GM19463 (cell line): ENCODE measurements at regions not wholly inside any gene's neighbourhood (a gene's known extent, or its start where the extent isn't known, plus 50 kb on each side); places are given as distances from the start of the nearest gene placed in this dataset.
A peak's percentile ranks its signal among the peaks of the same experiment; 100 is the strongest.

ENCODE experiments used
- ATAC-seq: cut with Tn5 transposase; IDR thresholded peaks from one replicate; pipeline ENCODE4 v1.9.1; 2021; ENCODE audit warnings: mild to moderate bottlenecking, moderate library complexity; ENCODE audit not compliant: unreplicated experiment

DNA sequence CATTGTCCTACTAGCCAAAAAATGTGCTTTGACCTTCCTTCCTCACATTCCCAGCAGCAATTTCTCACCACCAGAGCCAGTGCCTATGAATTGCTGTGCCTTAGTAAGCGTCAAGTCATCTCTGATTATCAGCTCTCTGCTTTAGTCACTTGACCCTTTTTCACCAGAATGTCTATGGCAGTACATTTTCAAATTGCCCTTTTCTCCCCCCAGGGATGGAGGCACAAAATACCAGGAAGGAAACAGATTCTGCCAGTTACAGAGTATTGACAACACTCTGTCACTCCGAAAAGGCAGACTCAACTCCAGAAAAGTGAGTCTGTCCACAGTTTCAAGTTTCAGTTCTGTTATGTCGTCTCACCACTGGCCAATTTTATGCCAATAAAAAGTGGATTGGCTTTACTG, 167.4 kb downstream of the TNFSF18 start:
- peak; percentile 88 for ATAC-seq

- ATAC-seq, result peak; percentile 40
These were observed 166.9 kb downstream of the TNFSF18 start for GRCh38 chr1:172883844-172884243.

GRCh38 chr1:172885411-172885810, 165.3 kb downstream of the TNFSF18 start:
- ATAC-seq, result no peak

DNA sequence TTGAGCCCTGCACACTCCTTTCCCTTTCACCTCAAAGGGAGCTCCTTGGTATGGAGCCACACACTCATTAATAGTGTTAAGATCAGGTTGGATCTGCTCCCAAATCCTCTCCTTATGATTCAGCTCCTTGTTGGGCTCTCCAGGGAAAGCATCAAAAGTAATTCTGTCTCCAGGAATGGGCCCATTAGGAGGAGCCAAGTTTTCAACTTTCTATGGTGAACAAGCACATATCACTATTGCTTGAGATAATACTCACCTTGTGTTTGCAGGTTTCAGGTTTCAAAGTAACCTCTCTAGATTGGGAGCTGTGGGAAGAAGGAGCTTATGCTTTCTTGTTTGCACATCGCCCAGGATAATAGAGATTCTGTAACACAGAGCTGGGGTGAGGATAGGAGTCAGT, 164.8 kb downstream of the TNFSF18 start:
- no peak for ATAC-seq

DNA sequence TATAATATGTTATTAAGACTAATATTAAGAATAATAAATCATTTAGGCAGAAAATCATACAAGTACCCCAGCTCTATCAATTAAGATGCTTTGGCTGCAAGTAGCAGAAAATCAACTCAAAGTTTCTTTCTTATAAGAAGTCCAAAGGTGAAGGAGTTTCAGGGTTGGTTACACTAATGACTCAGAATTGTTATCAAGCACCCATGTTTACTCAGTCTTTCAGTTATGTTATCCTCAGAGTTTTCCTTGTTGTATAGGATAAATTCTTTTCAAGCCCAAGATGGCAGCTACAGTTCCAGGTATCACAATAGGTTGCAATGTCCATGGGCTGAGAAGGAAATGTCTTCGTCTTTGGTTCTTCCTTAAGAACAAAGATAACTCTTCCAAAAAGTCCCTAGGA, 163.6 kb downstream of the TNFSF18 start:
- ATAC-seq, result no peak

GRCh38 chr1:172893146-172893841, 157.4 kb downstream of the TNFSF18 start:
- no peak for ATAC-seq

GRCh38 chr1:172894349-172895049, 156.2 kb downstream of the TNFSF18 start:
- ATAC-seq, result peak; percentile 25

- peak; percentile 72 for ATAC-seq
These were observed 155.7 kb downstream of the TNFSF18 start for GRCh38 chr1:172895050-172895460.

- ATAC-seq, result no peak
These were observed 155.0 kb downstream of the TNFSF18 start for GRCh38 chr1:172895761-172896160.

GRCh38 chr1:172897738-172898137, 153.0 kb downstream of the TNFSF18 start:
- ATAC-seq, result no peak

DNA sequence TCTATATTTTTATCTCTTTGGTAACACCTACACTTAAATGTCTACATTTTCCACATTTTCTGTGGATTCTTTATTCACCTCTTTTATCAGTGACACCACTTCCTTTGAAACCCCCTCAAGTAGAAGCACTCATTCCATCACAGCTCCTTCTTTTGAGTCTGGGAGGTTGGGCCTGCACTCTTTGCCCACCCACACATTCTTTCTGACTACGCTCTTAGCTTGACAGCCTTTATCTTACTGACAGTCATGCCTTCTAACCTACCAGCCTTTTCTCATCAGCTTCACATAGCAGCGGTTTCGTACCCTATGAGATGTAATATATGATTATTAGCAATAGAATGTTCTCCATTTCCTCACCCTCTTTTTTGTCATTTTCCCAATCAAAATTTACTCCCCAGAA, 151.9 kb downstream of the TNFSF18 start:
- ATAC-seq, result no peak

DNA sequence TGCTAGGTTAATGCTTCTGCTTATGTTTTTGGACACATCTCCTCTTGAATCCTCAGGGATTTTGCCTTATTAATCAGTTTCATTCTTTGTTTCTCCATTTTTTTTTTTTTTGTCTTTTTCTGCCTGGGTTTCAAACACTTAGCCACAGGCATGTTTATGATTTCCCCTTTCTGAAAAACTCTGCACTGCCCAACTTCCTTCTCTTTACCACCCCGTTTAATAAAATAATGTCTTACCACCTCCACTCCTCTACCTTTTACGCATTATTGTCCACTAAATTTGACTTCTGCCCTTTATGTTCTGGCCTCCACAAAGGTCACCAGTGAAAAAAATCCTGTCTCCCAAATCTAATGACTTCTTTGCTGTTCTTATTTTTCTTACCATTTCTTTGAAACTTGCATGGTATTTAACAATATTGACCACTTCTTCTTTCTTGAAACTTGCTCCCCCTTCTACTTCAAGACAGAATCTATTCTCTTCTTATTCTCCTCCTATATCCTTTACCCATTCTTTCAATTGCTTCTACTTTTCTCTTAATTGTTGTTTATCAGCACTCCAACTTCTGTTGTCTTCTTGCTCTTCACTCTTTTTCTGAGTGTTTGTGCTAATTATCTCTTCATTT, 150.3 kb downstream of the TNFSF18 start:
- no peak for ATAC-seq

- no peak for ATAC-seq
These were observed 148.5 kb downstream of the TNFSF18 start for GRCh38 chr1:172902200-172902599.

GRCh38 chr1:172902861-172903381, 147.8 kb downstream of the TNFSF18 start:
- ATAC-seq, result no peak

DNA sequence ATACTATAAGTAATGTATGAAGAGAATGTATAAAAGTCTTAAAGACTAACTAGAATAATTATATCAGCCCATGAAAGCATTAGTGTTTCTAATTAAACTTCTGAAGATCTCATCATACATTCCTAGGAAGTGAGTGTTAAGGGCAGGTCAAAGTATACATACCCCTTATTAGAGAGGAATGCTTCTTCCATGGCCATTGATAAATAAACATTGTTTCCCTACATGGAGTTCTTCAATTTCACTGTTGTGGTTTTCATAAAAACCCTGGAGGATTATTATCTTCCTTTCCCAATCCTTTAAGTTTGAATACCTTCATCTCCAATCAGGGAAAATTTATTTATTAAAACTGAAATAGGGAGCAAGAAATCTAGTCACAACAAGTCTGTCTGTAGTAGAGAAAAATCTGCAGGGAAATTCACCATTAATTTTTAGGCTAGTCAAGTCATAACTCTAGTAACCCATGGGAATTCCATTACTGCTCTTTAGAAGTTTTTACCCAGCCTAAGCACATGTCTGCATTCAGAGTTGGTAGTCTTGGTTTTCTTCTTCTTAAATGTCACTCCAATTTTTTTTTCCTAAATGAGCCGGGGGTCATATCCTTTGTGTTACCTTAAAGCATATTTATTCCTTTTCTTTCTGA, 147.0 kb downstream of the TNFSF18 start:
- ATAC-seq, result no peak

GRCh38 chr1:172905452-172905851, 145.3 kb downstream of the TNFSF18 start:
- no peak for ATAC-seq

DNA sequence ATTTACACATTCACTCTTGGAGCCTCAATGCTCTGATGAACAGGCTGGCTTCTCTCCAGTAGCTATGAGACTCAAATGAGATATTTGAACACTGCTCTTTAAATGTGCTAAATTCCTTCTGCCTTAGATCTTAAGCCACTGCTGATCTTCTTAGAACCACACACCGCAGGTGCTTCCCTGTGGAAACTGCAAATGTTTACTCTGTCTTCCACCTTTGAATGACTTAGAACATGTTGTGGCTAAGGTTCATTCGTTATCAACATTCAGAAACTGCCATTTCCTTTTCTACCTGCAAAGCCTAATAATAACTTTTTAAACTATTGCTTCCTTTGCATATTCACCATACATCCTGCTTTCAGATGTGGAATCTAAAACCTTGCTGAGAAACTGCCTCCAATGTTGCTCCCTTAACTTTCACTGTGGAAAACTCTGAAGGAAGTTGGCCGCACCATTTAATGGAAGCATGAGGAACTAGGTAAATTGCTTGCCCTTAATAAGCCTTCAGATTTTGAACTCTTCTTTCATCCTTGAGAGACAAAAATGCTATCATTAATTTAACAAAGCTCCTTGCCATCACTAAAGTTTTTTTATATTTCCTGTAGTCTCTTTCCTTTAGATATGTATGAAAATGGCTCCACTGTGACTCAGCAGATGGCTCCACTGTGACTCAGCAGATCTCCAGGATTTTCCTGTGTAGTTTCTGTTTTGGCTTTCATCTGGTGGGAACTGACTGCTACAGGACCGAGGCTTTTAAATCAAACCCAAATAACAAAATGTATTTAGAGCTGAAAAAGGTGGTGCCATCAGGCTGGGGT, 143.8 kb downstream of the TNFSF18 start:
- ATAC-seq, result no peak

GRCh38 chr1:172907834-172908326, 142.9 kb downstream of the TNFSF18 start:
- ATAC-seq, result no peak

DNA sequence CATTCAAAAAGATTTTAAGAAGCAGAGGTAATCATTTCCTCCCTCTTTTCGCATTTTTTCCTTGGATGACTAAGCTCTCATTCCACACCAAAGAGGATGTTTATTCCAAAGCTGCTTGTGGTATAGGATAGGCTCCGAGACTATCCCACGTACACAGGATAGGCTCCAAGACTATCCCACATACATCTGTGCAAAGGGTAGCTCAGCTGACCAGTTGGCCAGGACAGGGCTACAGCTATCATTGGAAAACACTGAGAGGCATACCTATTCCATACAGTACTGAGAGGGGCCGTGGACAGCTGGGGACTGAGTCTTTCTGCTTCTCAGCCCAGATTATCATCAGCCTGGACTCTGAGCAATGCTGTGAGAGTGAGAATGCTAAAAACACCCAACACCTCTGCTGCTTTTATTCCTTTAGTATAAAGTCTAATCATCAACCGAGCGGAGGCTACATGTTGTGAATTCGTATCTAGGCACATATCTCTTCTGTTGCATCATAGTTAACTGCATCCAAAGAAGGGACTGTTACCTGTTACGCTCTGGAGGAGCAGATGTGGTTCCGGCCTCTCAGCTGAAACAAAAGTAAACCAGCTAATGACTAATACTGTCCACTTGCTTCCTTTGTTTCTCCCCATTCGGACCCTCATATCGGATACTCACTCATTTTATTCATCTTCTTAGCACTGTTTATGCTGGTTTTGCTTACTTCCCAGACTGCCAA, 141.0 kb downstream of the TNFSF18 start:
- no peak for ATAC-seq
